Endodermal cell (in vitro differentiated cells): ENCODE measurements at regions not wholly inside any gene's neighbourhood (a gene's known extent, or its start where the extent isn't known, plus 50 kb on each side); places are given as distances from the start of the nearest gene placed in this dataset.

Source experiments
- DNase-seq: peaks from one replicate; pipeline ENCODE4 v3.0.0-alpha.2; 2017
- H3K27ac ChIP-seq: 2 replicates; pipeline ENCODE4 v1.5.1; 2013; ENCODE audit warnings: mild to moderate bottlenecking, low read depth, low read length, moderate library complexity
- H3K27me3 ChIP-seq: 2 replicates; pipeline ENCODE4 v1.6.1; 2013; ENCODE audit warnings: mild to moderate bottlenecking, low read length, moderate library complexity; ENCODE audit not compliant: insufficient read depth, control insufficient read depth, poor library complexity, severe bottlenecking
- H3K36me3 ChIP-seq: 2 replicates; pipeline ENCODE4 v1.7.0; 2013; ENCODE audit warnings: mild to moderate bottlenecking, low read length, moderate library complexity; ENCODE audit not compliant: control insufficient read depth, insufficient read depth
- H3K4me1 ChIP-seq: one replicate; pipeline ENCODE4 v1.7.0; 2013; ENCODE audit warnings: low read length; ENCODE audit not compliant: control insufficient read depth, insufficient read depth
- H3K4me3 ChIP-seq: 2 replicates; pipeline ENCODE4 v1.5.1; 2013; ENCODE audit warnings: mild to moderate bottlenecking, low read length, moderate library complexity
- H3K9ac ChIP-seq: 2 replicates; pipeline ENCODE4 v1.6.1; 2013; ENCODE audit warnings: mild to moderate bottlenecking, low read length, moderate library complexity; ENCODE audit not compliant: poor library complexity, severe bottlenecking; ENCODE audit errors: extremely low read depth
- H3K9me3 ChIP-seq: 2 replicates; pipeline ENCODE4 v1.6.1; 2013; ENCODE audit warnings: mild to moderate bottlenecking, low read length, moderate library complexity; ENCODE audit not compliant: control insufficient read depth
- H3K27ac Mint-ChIP-seq: 2 replicates; pipeline ENCODE4 v1.8.0; 2020; ENCODE audit warnings: mixed read lengths
- H3K27me3 Mint-ChIP-seq: 2 replicates; pipeline ENCODE4 v1.8.0; 2021; ENCODE audit warnings: mild to moderate bottlenecking, mixed read lengths; ENCODE audit not compliant: insufficient read depth
- H3K36me3 Mint-ChIP-seq: 2 replicates; pipeline ENCODE4 v1.8.0; 2020; ENCODE audit warnings: low read depth, mixed read lengths
- H3K4me1 Mint-ChIP-seq: 2 replicates; pipeline ENCODE4 v1.8.0; 2020; ENCODE audit warnings: mixed read lengths
- H3K4me3 Mint-ChIP-seq: 2 replicates; pipeline ENCODE4 v1.8.0; 2020; ENCODE audit warnings: mild to moderate bottlenecking, moderate library complexity, mixed read lengths
- H3K9me3 Mint-ChIP-seq: 2 replicates; pipeline ENCODE4 v1.8.0; 2020; ENCODE audit warnings: mild to moderate bottlenecking, mixed read lengths
- WGBS, 2 experiments: methylation state at CpG; one replicate each; pipeline versions ENCODE4 v1.1.5 to v1.1.7; 2013; ENCODE audit warnings: missing lambda C conversion rate in 2 of 2, mixed read lengths in 1 of 2; ENCODE audit not compliant: insufficient coverage in 1 of 2, insufficient read length in 1 of 2; 5-methylcytosine and 5-hydroxymethylcytosine counted together
- TF ChIP-seq, protein P1 (sequence below): fragments of 200-600 bp; sonication (generic); conservative IDR thresholded peaks from 2 replicates; pipeline ENCODE4 v1.5.0; 2021; ENCODE audit warnings: antibody characterized with exemption, mild to moderate bottlenecking

DNA sequence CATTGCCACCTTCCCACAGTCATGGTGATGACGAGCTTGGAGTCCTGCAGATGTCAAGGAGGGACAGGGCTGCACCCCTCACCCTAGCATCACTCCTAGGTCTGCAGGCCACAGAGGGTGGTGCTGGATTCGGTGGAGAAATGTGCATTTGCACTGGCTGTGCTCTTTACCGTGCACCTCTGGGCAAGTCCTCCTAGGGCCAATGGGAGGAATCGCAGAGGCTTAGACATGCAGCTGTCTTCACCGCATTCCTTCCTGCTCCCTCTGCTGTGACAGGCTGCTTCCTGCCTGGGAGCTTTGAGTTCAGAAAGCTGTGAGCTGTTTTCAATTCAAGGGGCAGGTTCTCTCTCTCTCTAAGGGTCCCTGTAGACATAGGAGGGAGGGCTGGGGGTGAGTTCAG is 85.1 kb downstream of the EDN3 start:
- H3K9me3 Mint-ChIP-seq, result peaks cover 2% of the 10 kb centered on the region
- H3K27ac ChIP-seq, result no peak overlapping the region
- 52 to 53% methylated on average over 3 to 5 of the region's 5 CpGs for WGBS, 2 experiments
- no peaks in the 10 kb centered on the region for H3K9me3 ChIP-seq
- peak; percentile 78 for DNase-seq
- H3K36me3 Mint-ChIP-seq, result no peaks in the 10 kb centered on the region
- TF ChIP-seq, protein P1, sequence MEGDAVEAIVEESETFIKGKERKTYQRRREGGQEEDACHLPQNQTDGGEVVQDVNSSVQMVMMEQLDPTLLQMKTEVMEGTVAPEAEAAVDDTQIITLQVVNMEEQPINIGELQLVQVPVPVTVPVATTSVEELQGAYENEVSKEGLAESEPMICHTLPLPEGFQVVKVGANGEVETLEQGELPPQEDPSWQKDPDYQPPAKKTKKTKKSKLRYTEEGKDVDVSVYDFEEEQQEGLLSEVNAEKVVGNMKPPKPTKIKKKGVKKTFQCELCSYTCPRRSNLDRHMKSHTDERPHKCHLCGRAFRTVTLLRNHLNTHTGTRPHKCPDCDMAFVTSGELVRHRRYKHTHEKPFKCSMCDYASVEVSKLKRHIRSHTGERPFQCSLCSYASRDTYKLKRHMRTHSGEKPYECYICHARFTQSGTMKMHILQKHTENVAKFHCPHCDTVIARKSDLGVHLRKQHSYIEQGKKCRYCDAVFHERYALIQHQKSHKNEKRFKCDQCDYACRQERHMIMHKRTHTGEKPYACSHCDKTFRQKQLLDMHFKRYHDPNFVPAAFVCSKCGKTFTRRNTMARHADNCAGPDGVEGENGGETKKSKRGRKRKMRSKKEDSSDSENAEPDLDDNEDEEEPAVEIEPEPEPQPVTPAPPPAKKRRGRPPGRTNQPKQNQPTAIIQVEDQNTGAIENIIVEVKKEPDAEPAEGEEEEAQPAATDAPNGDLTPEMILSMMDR, result peak; percentile 53
- H3K4me3 Mint-ChIP-seq, result no peak overlapping the region
- H3K27ac Mint-ChIP-seq, result no peak overlapping the region
- H3K27me3 Mint-ChIP-seq, result peaks cover 25% of the 10 kb centered on the region
- H3K27me3 ChIP-seq, result peaks cover 4% of the 10 kb centered on the region
- H3K36me3 ChIP-seq, result no peaks in the 10 kb centered on the region
- H3K4me3 ChIP-seq, result no peak overlapping the region
- no peak overlapping the region for H3K9ac ChIP-seq
- peaks cover 11% of the 10 kb centered on the region for H3K4me1 Mint-ChIP-seq
- H3K4me1 ChIP-seq, result no peaks in the 10 kb centered on the region

DNA sequence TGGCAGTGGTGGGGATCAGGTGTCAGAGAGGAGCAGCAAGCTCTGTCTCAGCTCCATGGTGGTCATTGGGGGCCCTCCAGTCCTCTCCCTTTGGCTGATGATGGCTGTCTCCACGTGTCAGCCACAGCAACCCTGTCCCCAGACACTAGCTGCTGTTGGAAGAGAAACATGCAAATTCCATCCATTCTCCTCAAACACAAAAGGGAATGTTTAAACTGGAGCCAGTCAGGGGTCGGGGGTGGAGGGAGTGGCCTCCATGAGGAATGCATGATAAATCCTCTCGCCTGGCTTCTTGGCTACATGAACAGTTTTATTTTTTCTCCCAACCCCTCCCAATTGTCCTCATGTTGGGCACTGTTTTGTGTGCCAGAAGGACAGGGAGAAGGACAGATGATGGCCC is 86.4 kb downstream of the EDN3 start:
- Mint-ChIP-seq H3K27me3 (peaks cover 25% of the 10 kb centered on the region), H3K4me3 (no peak overlapping the region), H3K4me1 (peaks cover 11% of the 10 kb centered on the region), H3K9me3 (peaks cover 2% of the 10 kb centered on the region), H3K27ac (no peak overlapping the region), H3K36me3 (no peaks in the 10 kb centered on the region)
- TF ChIP-seq, protein P1, result no peak
- WGBS, 2 experiments, result 65 to 79% methylated on average over 2 to 3 of the region's 3 CpGs
- Histone ChIP-seq H3K27me3 (no peaks in the 10 kb centered on the region), H3K4me3 (no peak overlapping the region), H3K4me1 (no peaks in the 10 kb centered on the region), H3K9ac (no peak overlapping the region), H3K9me3 (no peaks in the 10 kb centered on the region), H3K27ac (no peak overlapping the region), H3K36me3 (no peaks in the 10 kb centered on the region)
- no peak for DNase-seq

GRCh38 chr20:59387891-59388290 is 87.5 kb downstream of the EDN3 start:
- TF ChIP-seq, protein P1, result no peak
- Mint-ChIP-seq H3K27ac (no peak overlapping the region), H3K4me3 (no peak overlapping the region), H3K9me3 (peaks cover 2% of the 10 kb centered on the region), H3K4me1 (peaks cover 11% of the 10 kb centered on the region), H3K36me3 (no peaks in the 10 kb centered on the region), H3K27me3 (peaks cover 23% of the 10 kb centered on the region)
- Histone ChIP-seq H3K36me3 (no peaks in the 10 kb centered on the region), H3K9ac (no peak overlapping the region), H3K4me3 (no peak overlapping the region), H3K27me3 (no peaks in the 10 kb centered on the region), H3K9me3 (no peaks in the 10 kb centered on the region), H3K4me1 (no peaks in the 10 kb centered on the region), H3K27ac (no peak overlapping the region)
- WGBS, 2 experiments, result 96 to 100% methylated on average over 2 to 3 of the region's 3 CpGs
- no peak for DNase-seq
